HG02970 (cell line): ENCODE measurements at regions not wholly inside any gene's neighbourhood (a gene's known extent, or its start where the extent isn't known, plus 50 kb on each side); places are given as distances from the start of the nearest gene placed in this dataset.

Experiments used
- ATAC-seq: cut with Tn5 transposase; IDR thresholded peaks from one replicate; pipeline ENCODE4 v1.9.1; 2021; ENCODE audit warnings: mild to moderate bottlenecking, moderate library complexity, moderate number of reproducible peaks; ENCODE audit not compliant: unreplicated experiment, low FRiP score

- ATAC-seq: no peak
These were observed 251.5 kb downstream of the TXNL1 start for GRCh38 chr18:56386856-56387255.

DNA sequence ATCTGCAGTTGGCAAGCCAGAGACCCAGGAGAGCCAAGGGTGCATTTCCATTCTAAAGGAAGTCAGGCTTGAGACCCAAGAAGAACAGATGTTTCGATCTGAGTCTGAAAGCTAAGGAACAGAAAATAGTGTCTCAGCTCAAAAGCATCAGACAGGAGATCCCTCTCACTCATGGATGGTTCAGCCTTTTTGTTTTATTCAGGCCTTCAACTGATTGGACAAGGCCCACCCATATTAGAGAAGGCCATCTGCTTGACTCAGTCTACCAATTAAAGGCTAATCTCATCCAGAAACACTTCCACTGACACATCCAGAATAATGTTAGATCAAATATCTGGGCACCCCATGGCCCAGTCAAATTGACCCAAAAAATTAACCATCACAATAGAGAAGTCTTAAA lies 255.0 kb downstream of the TXNL1 start:
- no peak for ATAC-seq

DNA sequence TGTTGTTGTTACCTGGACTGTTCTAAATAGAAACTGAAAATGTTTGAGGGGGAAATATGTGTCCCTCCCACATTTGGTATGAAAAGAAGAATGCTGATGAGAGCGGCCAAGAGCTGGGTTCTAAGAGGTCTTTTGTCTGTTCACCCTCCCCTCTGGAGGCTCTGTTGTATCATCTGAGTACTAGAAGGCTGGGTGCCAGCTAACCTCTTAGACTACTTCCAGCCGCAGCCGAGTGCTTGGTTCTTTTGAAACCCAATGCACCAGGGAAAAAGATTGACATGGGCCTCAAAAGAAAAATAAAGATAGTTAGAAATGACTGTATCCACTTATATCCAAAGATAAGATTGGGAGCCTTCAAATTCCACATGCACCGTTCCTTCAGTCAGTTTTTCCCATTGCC lies 255.9 kb downstream of the TXNL1 start:
- no peak for ATAC-seq

DNA sequence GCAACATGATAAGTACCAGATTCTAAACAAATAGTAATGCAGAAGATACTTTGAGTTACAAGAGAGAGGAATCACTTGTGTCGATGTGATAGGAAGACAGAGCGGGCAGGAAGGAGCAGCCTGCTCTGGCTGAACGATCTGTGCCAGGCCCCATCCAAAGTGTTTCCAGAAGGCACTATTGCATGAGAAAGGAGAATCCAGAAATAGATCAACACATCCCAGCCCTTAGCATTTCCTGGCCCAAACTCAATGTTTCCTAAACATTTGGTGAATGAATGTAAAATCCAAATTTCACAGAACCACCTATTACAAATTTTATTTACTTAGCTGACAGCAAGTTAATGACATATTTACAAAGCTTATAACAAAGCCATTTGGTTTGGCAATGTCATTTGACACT lies 257.2 kb downstream of the TXNL1 start:
- ATAC-seq: no peak

- ATAC-seq: no peak
These were observed 257.7 kb downstream of the TXNL1 start for GRCh38 chr18:56380685-56381084.

DNA sequence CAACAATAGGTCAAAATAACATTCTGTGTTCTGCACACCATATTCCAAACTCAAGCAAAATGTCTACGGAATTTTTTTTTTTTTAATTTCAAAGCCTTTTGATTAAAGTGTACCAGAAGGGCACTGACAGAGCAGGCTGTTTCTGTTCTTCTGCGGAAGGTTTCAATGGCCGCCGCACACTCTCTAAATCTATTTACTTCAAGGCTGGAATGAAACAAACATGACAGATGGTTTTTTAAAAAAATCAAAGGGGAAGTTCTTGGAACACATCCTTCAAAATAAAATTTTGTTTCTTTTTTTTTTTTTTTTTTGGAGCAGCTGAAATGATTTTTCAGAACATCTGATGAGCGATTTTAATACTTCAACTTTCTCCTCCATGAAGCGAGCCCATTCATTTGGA lies 259.1 kb downstream of the TXNL1 start:
- no peak for ATAC-seq

DNA sequence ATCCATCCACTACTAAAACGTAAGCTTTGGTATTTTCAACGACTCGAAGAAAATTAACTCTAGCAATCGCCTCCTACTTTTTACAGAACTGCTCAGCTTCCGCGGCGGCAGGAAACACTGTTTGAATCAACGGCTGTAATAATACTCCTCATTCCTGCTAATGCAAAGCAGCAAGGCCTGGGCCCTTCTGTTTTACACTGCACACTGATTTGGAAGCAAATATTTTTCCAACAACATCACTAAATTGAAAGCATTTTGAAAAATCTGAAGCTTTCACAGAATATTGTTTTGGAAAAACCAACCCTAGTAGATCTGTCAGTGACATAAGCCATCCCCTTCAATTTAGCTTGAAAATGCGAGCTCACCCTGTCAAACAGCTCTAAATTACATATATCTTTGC lies 261.2 kb downstream of the TXNL1 start:
- no peak for ATAC-seq

DNA sequence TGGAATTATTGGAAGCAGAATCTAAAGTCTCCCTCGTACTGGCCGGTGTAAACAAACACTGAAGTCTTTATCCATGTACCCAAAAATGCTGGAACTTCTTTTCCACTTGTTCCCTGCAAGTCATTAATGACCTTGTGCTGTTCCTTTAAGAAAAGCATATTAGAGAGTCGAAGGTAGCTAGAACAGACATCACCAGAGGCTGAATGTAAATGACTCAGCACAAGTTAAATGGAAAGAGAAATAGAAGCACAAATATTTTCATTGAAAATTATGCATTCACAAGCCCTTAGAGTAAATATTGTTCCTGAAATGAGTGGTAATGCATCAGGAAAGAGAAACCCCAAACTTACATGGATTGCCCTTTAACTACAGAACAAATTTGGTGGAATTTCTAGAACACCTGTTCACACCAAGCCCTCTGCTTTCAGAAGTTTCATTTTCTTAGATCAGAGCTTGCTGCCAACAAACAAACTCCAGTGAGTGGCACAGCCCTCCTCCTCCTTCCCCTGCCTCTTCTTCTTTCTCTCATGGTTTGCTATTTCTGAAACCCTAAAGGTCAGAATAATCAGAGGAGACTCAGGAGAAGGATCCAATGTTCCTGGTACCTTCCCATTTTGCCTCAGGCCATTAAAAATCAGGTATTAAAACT lies 264.3 kb downstream of the TXNL1 start:
- ATAC-seq: no peak

DNA sequence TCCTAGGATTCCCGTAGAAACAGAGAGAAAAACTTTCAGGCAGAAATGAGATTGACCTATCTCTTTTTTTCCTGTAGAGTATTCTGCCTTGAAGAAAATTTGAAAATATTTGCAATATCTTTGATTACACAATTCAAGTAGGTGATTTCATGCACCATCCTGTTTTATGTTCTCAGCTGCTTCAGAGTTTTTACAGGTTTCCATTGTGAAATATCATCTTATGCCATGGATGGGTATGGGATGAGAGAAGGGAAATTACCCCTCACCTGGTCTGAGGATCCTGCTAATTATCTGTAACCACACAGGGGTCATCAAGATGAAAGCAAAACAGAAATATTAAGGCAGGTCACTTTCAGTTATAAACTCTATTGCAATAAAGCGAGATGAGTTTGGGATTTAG lies 264.8 kb downstream of the TXNL1 start:
- ATAC-seq: no peak

DNA sequence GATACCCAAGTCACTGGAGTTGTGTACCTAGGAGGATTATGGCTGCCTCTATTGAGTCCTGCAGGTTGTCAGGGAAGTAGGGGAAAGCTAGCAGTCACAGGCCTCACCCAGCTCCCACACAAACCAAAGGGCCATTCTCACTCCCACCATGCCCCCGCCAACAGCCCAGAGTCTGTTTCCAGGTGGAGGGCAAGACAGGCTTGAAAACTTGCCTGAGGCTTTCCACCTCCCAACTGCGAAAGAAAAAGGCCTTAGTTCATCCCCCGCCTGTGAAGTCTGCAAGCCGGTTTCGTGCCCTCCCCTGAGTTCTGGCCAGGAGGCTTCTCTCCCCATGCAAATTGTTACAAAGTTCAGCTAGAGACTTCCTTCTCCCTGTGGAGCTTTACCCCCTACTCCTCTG lies 270.3 kb downstream of the TXNL1 start:
- no peak for ATAC-seq

DNA sequence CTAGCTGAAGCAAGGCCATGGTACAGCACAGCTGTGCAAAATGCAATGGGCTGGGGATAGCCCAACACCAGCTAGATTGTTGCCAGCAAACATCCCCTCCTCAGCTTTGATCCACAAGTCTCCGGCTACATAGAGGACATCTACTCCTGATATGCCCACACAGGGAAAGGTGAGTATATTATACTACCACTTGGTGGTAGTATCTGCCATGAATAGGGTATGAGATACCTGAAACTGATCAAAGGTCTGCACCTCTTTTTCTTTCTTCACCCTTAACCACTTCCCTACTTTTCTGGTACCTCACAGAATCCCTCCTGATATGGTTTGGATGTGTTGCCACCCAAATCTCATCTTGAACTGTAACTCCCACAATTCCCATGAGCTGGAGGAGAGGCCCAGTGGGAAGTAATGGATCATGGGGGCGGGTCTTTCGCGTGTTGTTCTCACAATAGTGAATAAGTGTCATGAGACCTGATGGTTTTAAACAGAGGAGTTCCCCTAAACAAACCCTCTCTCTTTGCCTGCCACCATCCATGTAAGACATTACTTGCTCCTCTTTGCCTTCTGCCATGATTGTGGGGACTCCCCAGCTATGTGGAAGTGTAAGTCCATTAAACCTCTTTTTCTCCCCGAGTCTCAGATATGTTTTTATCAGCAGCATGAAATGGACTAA lies 279.6 kb downstream of the TXNL1 start:
- ATAC-seq: no peak

GRCh38 chr18:56353663-56354260 lies 284.6 kb downstream of the TXNL1 start:
- no peak for ATAC-seq

GRCh38 chr18:56351911-56352500 lies 286.4 kb downstream of the TXNL1 start:
- ATAC-seq: no peak

DNA sequence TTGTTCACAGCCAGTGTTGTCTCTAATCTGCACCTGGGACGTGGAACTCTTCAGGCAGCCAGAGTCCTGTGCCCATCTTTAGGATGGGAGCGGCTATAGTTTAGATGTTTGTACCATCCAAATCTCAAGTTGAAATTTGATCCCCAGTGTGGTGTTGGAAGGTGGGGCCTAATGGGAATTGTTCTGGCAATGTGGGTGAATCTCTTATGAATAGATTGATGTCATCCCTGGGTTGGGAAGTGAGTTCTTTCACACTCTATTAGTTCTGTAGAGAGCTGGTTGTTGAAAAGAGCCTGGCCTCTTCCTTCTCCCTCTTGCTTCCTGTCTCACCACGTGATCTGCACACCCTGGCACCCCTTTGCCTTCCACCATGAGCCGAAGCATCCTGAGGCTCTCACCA lies 300.9 kb downstream of the TXNL1 start:
- ATAC-seq: no peak

GRCh38 chr18:56333839-56334238 lies 304.6 kb downstream of the TXNL1 start:
- ATAC-seq: no peak

DNA sequence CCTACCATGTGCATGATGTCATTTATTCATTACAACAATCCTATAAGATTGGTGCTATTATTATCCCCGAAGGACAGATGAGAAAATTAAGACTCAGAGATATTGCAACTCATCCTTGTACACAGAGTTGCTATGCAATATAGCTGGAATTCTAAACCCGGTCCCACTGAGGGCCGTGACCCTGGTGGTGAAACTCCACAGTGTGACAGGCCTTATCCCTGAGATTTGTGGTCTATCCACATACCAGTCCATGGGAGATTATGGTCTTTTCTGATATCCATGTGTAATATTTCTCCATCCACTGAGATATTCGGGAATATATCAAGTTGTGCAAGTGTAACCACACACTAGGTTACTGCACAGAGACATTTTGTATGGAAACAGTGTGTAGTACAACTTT lies 305.2 kb downstream of the TXNL1 start:
- no peak for ATAC-seq

- ATAC-seq: no peak
These were observed 306.0 kb downstream of the TXNL1 start for GRCh38 chr18:56332371-56332770.

DNA sequence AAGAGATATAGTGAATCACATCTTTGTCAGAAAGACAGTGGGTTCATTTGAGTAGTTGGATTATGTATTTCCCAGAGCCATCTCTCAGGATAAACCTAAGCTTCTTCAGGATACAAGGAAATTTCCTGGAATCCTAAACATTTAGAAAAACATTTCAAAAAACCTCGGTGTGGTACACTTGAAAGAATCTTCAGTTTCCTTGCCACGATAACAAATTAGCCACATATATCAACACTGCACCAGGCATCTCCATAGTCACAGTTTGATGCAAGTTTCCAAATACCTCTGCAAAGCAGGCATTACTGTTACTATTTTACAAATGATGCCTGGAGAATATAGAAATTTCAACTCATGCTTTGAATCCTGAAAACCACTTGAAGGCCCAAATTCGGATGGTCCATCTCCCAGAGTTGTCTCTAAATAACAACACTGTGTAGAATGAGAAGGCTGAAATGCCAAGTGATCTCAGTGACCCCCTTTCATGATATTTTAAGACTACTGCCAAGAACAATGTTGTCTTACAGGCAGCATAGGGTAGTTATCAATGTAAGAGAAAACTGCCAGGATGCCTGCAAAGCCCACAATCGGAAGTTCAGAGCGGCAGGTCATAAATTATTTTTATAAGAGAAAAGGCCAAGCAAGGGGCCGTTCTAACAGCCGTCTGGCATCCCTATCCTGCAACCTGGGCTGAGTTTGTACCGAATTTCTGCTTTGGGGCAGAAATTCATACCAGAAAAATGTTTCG lies 307.9 kb downstream of the TXNL1 start:
- ATAC-seq: no peak

DNA sequence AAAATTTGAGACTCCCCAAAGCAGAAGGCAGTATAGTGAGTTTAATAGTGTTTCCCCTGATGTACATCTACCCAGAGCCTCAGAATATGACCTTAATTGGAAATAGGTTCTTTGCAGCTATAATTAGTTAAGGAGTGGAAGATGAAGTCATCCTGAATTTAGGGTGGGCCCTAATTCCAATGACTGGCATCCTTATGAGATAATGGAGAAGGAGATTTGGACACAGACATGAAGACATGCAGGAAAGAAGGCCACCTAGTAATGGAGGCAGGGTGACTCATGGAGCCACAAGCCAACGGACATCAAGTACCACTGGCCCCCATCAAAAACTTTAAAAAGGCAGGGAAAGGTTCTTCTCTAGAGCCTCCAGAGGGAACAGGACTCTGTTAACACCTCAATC lies 308.9 kb downstream of the TXNL1 start:
- no peak for ATAC-seq

DNA sequence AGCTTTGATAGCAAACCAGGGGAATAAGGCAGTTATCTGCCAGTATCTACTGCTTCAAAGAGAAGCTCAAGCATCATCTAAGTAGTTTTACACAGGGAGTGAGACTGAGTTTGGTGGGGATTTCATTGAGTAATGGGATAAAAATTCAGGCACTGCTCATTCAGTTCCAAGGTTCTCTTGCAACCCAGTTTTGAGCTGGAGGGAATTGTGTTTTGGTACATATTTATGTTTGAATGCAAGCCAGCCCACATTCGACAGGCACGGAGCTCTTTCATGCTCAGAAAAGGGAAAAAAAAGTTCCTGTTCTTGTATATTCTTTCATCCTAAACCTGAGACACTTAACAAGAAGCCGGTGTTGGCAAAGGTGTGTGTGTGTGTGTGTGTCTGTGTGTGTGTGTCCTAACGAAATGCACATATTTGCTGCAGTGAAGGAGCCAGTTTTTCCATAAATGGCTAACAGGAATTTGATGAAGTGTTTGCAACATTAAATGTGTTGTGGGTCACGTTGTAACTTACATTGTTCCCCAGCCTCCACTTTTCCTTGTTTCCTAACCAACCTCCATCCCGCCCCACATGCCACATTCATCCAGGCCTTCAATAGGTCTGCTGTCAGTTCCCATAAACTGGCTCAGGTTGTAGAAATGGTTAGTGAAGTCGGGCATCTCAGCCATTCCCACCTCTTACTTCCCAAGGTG lies 311.1 kb downstream of the TXNL1 start:
- ATAC-seq: no peak
